ENCODE measurements at regions not wholly inside any gene's neighbourhood (a gene's known extent, or its start where the extent isn't known, plus 50 kb on each side); places are given as distances from the start of the nearest gene placed in this dataset.

- in situ Hi-C loops (cut with MboI; ENCODE audit: low sequenced_read_pairs) (no loop called here), dilution Hi-C loops (cut with HindIII; ENCODE audit: low sequenced_read_pairs, unreplicated experiment) (no loop called here), intact Hi-C loops (cut with micrococcal nuclease) (no loop called here)
- no peak overlapping the region for H2BK5ac ChIP-seq (ENCODE audit: low read depth, low read length, poor library complexity, severe bottlenecking)
- no peak overlapping the region for H2AFZ ChIP-seq (replicated peaks; ENCODE audit: low read length, poor library complexity)
- no peak overlapping the region for H3K4me3 ChIP-seq (ENCODE audit: insufficient read depth, low read depth, low read length)
- no peaks in the 10 kb centered on the region for H3K36me3 ChIP-seq (ENCODE audit: control insufficient read depth, insufficient read depth, low read length)
- 0 out of 2 replicates have a peak, but pooled peaks cover 2% of the 10 kb centered on the region for H3K4me1 ChIP-seq (ENCODE audit: control insufficient read depth, insufficient read depth, low read length)
- ATAC-seq (ENCODE audit: low read depth) (no peak), DNase-seq (no peak)
- ChIA-PET CTCF (no interaction called here), POLR2A (ENCODE audit: unreplicated experiment) (no interaction called here)
- H4K5ac ChIP-seq (ENCODE audit: low read depth, low read length), result no peak overlapping the region
- no peak overlapping the region for H2AK9ac ChIP-seq (replicated peaks; ENCODE audit: low read depth, low read length, poor library complexity)
- no peak overlapping the region for H3K56ac ChIP-seq (ENCODE audit: extremely low read depth, insufficient read depth, low read length)
- H2BK120ac ChIP-seq (ENCODE audit: low read depth, low read length), result no peak overlapping the region
- no peak overlapping the region for H4K8ac ChIP-seq (ENCODE audit: low read depth in 2 of 2, low read length in 2 of 2)
- 100% methylated on average over 1 of the region's 6 CpGs; no CpG with 5 or more reads in 1 of the 2 experiments for WGBS, 2 experiments (ENCODE audit: extremely low coverage in 2 of 2, insufficient read length in 1 of 2)
- no peak overlapping the region for H3K23ac ChIP-seq (ENCODE audit: low read depth, low read length)
- no peak overlapping the region for H3K4ac ChIP-seq (ENCODE audit: low read depth, low read length)
- H2BK15ac ChIP-seq (ENCODE audit: low read depth, low read length), result no peak overlapping the region
- H2BK20ac ChIP-seq (ENCODE audit: low read depth, low read length), result no peak overlapping the region
- H4K20me1 ChIP-seq (ENCODE audit: insufficient read depth, low read length), result no peaks in the 10 kb centered on the region
- no peak overlapping the region for H2AK5ac ChIP-seq (ENCODE audit: low read depth, low read length)
- no peak overlapping the region for H3K14ac ChIP-seq (replicated peaks; ENCODE audit: low read depth, low read length)
- H3K4me2 ChIP-seq (ENCODE audit: low read depth, low read length), result no peak overlapping the region
- no peaks in the 10 kb centered on the region for H3K9me3 ChIP-seq (ENCODE audit: control insufficient read depth, insufficient read depth, low read length)
- H4K91ac ChIP-seq (ENCODE audit: insufficient read depth, low read depth, low read length), result no peak overlapping the region
- TF ChIP-seq BHLHE40 (IDR thresholded peaks at IDR 0.05; ENCODE audit: low read depth, low read length) (no peak), CHD1 (IDR thresholded peaks at IDR 0.05; ENCODE audit: low read depth, low read length) (no peak), CEBPB (IDR thresholded peaks at IDR 0.05; ENCODE audit: low read depth, low read length) (no peak), FOS (IDR thresholded peaks at IDR 0.05; ENCODE audit: low read depth, low read length) (no peak), POLR2A (IDR thresholded peaks at IDR 0.05; ENCODE audit: low read depth, low read length) (no peak), MXI1 (IDR thresholded peaks at IDR 0.05; ENCODE audit: borderline replicate concordance, low read depth, low read length) (no peak), RCOR1 (IDR thresholded peaks at IDR 0.05; ENCODE audit: insufficient replicate concordance, low read length) (no peak), SMC3 (IDR thresholded peaks at IDR 0.05; ENCODE audit: low read depth, low read length) (no peak), RAD21 (IDR thresholded peaks at IDR 0.05; ENCODE audit: low read length) (no peak), MAZ (IDR thresholded peaks at IDR 0.05; ENCODE audit: borderline replicate concordance, low read depth, low read length) (no peak), ELK1 (IDR thresholded peaks at IDR 0.05; ENCODE audit: borderline replicate concordance, low read depth, low read length) (no peak), MAFK (IDR thresholded peaks at IDR 0.05; ENCODE audit: low read depth, low read length) (no peak), RFX5 (IDR thresholded peaks at IDR 0.05; ENCODE audit: low read depth, low read length) (no peak), NFE2L2 (IDR thresholded peaks at IDR 0.05; ENCODE audit: low read depth, low read length) (no peak), CTCF (conservative IDR thresholded peaks at IDR 0.05; ENCODE audit: low read depth, low read length) (no peak), USF2 (IDR thresholded peaks at IDR 0.05; ENCODE audit: low read depth, low read length) (no peak)
- H3K9ac ChIP-seq (ENCODE audit: low read depth, low read length), result no peak overlapping the region
- no peak overlapping the region for H3K27ac ChIP-seq (ENCODE audit: insufficient read depth, low read length)
- H3K27me3 ChIP-seq (ENCODE audit: control insufficient read depth, insufficient read depth, low read length), result peaks cover 17% of the 10 kb centered on the region
- no peak overlapping the region for H3K18ac ChIP-seq (ENCODE audit: low read depth, low read length)
- peaks cover 6% of the 10 kb centered on the region for H3K9me1 ChIP-seq (ENCODE audit: insufficient read depth, low read length)
- no peaks in the 10 kb centered on the region for H3K79me1 ChIP-seq (ENCODE audit: low read depth in 1 of 2, low read length in 2 of 2)
- no TSS peak for BruUV-seq (replicated peaks)
These were observed 73.8 kb downstream of the HRH4 start for GRCh38 chr18:24534271-24534670.
